DMS153 (cell line): ENCODE measurements at regions not wholly inside any gene's neighbourhood (a gene's known extent, or its start where the extent isn't known, plus 50 kb on each side); places are given as distances from the start of the nearest gene placed in this dataset.

Experiments used
- DNase-seq: peaks from one replicate; lab custom pipeline; 2025; lab: John Stamatoyannopoulos, UW

DNA sequence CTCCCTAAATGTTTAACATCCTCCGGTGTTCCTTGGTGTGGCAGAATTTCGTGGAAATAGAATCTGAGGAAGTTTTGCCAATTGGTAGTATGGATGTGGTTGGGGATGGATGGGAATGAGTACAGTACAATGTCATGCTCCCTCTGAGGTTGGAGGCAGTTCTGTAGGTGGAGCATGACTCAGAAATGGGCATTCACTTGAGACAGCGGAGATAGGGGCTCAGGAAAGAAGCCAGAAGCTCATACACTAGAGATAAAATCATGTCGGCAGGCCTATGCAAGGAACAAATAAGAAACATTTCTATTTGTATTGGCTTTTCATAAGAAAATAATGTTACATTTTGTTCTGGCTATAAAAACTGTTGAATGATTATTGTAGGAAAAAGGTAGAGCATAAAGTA, 196.0 kb downstream of the URB2 start:
- no peak for DNase-seq

DNA sequence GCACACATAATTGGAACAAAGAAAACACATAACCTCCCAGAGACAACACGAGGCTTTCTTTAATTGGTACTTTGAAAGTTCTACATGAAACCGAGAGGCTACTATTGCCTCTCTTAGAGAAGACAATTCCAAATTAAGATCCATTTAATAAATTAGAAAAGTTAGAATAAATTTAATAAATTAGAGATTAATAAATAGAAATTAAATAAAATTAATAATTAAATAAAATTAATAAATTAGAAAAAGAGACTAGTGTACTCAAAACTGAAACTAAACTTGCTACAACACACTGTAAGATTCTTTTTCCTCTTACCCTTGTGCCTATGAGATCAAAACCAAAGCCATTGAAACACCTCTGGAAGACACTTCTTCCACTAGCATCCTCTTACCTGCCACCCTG, 199.0 kb downstream of the URB2 start:
- DNase-seq = no peak

DNA sequence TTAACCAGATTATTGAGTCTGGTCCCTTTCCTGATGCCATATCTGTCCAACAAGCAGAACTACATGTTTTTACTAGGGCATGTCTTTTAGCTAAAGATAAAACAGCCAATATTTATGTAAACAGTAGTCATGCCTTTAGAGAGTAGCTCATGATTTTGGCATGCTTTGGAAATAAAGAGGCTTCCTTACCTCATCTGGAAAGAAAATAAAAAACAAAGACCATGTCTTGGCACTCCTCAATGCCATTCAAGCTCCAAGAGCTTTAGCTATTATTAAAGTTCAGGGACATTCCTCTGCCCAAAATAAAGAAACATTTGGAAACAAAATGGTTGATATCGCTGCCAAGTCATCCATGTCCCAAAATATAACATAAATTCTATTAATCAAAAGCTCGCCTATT, 202.4 kb downstream of the URB2 start:
- no peak for DNase-seq

DNA sequence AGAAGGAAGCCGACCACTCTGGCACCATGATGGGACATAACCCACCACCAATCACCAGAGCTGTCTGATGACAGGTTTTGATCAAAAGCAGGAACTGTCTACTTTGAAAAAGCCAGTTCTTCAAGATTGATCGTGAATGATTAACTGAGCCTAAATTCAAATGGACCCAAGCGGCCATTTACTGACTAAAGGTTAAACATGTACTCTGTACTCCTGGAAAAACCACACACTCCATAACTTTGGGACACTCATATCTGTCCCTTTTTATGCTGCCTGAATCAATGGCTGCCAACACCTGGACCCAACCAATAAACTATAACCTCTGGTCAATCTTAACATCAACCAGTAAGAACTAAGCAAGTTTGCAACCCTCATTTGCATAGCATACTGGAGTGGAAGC, 206.6 kb downstream of the URB2 start:
- no peak for DNase-seq

DNA sequence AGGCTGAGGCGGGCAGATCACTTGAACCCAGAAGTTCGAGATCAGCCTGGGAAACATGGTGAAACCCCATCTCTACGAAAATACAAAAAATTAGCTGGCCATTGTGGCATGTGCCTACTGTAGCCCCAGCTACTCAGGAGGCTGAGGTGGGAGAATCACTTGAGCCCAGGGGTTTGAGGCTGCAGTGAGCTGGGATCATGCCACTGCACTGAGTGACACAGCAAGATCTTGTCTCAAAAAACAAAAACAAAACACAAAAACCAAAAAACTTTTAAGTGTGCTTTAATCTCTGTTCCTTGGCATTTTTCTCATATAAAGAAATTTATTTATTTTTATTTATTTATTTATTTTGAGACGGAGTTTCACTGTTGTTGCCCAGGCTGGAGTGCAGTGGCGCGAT, 208.2 kb downstream of the URB2 start:
- DNase-seq = no peak

DNA sequence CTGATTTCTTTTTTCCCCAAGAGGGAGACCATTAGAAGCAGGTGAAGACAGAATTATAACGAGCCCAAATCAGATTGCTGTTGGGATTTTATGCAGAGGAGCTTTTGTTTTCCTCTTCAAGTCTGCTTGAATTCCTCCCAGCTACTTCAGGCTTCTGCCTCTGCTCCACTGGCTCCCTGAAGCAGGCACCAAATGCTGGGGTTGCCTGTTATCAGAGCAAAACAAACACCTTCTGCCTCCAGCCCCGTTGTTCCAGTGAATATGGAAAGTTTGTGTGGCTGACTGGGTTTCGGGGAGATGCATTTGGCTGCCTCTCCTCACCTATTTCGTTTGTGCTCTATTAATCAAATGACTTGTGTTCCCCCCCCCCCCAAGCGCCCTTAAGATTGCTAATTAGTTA, 209.2 kb downstream of the URB2 start:
- no peak for DNase-seq

DNA sequence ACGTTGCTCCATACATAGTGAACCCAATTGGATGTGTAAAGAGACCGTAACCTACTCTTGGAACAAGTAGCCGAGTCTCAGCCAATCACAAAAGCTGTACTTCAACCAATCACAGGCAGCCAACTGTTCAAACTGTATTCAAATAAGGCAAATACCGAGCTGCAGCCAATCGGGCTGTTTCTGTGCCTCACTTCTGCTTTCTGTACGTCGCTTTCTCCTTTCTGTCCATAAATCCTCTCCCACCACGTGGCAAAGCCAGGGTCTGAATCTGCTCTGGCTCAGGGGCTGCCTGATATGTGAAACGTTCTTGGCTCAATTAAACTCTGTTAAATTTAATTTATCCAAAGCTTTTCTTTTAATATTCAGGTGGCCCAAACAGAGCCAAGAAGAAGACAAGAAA, 210.3 kb downstream of the URB2 start:
- no peak for DNase-seq

DNA sequence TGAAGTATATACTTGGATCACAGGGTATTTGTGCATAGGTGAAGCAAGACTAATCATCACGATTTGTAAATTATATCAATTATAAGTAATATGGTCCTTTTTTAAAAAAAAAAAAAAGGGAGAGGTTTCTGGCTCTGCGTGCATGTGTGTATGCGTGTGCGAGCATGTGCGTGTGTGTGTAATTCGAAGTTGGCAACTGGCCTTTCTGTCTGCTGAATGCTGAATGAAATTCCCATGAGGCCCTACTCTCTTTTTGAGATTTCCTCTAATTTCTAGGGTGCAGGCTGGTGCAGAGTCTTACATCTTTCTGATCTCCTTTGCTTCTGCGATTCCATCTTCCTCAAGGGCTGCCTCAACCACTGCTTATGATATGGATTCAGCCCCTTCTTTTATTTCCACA, 212.2 kb downstream of the URB2 start:
- no peak for DNase-seq

DNA sequence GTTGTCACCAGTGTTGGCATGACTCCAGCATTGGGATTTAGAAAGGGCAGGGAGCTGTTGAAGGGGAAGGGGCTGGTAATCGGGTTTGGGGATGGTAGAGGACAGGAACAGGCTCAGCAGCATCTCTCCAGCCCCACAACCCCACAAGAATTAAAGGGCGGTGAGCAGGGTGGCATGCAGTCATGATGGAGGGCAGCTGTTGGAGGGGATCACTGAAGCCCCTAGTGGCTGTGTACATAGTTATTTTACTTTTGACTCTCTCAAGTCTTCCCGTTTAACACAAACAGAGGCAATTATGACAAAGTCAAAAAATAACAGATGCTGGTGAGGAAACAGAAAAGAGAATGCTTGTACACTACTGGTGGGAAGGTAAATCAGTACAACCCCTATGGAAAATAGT, 213.8 kb downstream of the URB2 start:
- DNase-seq = no peak

DNA sequence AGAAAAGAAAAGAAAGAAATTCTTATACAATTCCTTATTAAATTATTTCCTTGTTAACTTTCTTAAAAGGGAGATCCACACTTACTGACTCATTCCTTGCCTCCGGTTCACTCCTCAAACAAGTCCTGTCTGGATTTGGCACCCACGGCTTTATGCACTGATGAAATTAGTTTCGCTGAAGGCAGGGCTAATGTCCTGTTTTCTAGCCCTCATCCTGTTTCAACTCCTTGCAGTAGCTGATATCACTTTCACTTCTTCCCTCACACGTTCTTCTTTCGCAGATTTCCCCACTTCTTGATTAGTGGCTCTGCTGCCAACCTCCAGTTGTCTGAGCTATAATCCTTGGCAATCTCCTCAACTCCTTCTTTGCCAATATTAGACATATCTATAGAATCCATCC, 215.2 kb downstream of the URB2 start:
- DNase-seq = no peak

DNA sequence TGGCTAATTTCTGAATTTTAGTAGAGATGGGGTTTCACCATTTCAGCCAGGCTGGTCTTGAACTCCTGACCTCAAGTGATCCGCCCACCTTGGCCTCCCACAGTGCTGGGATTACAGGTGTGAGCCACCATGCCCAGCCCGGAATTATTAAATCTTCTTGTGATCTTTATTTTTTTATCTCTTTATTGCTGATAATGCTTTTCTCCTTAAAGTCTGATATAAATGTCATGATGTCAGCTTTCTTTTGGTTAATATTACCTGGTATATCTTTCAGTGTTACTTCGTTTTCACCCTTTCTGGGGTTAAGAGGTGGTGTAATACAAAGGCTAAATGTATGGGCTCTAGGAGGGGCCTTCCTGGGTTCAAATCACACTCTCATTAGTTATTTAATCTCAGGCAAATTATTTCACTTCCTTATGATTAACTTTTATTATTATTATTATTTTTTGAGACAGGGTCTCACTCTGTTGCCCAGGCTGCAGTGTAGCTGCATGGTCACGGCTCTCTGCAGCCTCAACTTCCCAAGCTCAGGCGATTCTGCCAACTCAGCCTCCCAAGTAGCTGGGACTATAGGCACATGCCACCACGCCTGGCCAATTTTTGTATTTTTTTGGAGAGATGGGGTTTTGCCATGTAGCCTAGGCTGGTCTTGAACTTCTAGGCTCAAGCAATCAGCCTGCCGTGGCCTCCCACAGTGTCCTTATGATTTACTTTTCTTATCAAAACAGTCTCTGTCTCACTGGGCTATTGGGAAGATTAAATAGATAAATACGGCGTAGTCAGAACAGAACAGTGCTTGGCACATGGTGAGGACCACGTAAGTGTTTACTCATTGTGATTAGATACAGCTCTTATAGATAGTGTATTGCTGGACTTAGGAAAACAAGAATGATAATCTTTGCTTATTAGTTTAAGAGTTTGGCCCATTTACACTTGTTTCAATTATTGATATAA, 216.5 kb downstream of the URB2 start:
- peak; percentile 67 for DNase-seq

DNA sequence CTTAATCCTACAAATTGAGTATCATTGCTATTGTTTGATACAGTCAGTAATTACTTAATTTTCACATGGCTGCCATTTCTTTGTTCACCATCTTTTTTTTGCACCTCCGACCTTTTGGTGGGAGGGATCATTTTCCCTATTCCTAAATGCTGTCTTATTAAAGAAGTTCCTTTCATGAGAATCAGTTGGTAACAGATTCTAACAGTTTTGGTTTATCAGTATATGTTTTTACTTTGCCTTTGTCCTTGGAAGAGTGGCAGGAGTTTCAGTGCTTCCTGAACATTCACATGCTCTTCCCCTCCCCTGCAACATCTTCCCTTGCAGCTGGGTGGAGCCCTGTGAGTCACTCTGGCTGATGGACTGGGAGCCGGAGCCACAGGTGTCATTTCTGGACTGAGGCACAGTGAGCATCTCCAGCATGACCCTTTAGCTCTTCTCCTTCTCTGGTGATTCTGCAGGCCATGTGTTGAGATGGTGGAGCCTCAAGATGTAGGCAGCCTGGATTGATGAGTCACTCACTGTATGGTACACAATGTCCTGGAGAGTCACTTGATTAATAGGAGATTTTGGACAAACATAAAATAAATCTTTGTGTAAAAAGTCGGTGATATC, 217.7 kb downstream of the URB2 start:
- peak; percentile 81 for DNase-seq

DNA sequence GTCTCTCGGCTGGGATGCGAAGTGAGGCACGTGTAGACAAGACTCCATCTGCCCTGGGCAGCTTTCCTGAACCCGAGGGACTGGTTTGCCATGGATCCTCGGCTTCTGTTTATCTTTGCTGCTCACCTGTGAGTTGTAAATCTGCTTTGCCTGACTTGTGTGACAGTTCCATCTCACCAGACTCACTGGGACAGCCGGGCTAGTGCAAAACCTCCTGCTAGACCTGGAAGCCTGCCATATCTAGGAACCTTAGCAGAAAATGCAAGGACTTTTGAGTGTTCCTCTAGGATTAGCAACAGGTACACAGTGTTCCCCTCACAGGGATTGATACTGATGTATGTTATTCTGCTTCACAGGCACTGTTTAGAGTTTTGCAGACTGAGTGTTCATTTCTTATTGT, 218.6 kb downstream of the URB2 start:
- peak; percentile 86 for DNase-seq

DNA sequence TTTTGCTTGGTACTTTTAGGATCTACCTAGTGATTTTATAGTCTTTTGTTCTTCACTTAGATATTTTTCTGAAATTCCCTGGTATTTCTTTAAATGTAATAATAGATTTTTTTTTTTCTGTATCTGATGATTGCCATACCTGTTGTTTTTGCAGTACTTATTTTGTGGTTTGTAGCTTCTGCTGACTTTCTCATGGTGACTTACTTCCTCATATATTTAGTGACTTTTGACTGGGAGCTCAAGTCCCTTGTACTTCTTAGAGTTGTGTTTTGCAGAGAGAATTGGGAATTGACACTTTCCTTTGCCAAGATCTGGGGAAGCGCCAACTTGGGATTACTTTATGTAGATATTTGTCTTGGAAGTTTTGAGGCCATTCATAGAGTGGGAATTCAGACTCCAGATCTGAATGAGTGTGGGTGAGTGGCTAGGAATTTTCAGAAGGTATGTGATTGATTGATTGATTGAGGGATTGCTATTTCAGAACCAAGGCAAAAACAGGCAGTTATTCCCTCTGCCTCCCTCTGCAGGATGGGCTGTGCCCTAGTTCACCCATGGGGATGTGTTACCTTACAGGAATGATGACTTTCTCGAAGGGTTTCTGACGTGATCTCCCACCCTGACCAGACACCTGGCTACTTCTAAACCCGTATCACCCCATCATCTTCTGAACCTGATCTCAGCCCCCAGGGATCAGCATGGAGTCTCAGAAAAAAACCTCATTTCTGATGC, 219.5 kb downstream of the URB2 start:
- no peak for DNase-seq

DNA sequence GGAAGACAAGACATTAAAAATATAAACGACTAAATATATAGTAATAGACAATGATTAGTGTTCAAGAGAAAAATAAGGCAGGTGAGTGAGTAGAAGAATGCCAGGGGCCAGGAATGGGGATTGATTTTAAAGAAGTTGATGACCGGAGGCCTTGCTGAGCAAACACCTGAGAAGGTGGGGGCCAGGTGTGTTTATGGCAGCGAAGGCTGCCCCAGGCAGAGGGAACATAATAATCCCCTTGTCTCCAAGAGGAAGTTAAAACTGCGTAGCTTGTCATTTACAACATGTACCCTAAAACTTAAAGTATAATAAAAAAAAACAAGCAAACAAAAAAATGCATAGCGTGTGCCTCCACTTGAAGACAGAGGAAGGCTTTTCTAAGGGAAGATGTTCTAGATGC, 220.3 kb downstream of the URB2 start:
- no peak for DNase-seq

DNA sequence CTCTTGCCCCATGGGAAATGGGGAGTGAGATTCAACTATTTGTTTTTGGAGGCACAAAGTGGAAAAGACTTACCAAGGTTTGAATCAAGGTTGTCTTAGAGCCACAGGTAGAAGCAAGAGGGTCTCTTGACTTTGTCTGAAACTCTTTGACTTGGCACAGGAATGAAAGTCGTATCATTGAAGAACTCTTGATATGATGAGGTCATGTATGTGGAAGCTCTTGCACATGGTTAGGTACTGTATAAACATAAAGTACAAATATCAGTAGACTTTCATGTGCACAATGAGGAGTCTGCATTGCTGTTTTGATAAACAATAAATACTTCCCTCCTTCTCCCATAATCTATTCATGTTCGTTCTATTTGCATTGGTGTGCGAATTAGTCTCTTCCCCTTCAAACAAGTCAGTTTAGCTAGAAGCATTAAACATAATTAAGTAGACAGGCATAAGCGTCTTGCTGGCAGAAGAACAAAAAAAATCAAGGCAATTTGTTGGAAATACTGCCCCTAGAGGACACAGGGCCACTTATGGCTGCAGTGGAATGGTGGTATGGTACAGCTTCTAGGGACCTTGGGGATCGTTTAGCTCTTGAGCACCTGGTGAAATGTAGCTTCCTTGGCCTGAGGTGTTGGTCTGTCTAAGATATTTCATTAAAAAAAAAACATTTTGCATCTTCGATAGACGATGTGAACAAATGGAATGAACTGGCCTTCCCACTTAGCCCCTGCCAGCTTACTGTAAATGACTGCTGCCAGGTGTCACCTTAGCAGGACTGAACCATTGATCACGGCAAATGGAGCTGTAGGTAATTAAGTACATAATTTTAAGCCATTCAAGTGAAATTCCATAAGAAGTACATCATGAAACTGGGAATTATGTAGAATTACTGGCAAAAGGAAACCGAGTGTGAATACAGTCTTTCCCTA, 218.0 kb upstream of the GALNT2 start:
- DNase-seq = peak; percentile 34

DNA sequence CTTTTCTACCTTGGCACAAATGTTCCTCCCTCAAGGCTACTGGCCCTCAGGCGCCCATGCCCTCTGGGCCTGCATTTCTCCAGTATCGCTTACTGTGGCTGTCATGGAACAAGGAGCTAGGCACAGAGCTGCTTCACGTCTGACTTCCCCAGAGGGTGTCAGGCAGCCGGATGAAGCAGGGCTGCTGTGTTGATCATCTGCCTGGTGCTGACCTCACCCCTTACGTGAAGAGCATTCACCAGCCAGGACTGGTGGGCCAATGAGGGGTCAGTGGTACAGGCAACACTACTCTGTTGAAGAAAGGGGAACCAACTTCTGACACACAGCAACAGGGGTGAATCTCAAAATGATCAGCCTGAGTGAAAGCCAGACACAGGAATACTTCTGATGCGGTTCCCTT, 215.5 kb upstream of the GALNT2 start:
- no peak for DNase-seq

DNA sequence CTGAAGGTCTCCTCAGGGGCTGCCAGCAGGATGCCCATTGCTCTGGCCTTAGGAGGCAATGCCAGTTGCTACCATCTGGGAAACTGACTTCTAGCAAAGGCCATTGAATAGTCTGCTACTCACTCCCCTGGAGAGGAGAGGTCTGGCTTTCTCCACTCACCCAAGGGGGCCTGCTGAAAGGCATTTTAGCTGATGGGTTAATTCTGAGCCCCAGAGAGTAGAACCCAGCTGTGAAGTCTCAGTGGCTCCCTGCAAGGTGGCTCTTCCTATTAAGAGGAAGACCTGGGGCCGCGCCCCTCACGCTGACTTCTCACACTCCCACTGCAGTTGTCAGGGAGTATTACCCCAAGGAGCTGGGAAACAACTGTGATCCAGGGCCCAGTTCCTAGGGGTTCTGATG, 213.3 kb upstream of the GALNT2 start:
- no peak for DNase-seq

DNA sequence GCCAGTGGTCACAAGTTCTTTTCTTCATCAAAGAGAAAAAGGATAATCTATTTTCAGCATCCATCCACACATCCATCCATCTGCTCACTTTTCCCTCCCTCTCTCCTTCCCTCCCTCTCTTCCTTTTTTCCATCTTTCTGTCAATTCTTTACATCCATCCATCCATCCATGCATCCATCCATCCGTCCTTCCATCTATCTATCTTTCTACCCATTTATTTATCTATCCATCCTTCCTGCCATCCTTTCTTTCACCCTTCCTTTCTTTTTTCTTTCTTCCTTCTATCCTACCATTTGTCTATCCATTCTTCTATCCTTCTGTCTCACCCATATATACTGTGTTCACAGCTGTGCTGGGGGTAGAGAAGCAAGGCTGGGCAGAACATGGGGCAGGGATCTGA, 212.4 kb upstream of the GALNT2 start:
- DNase-seq = no peak

DNA sequence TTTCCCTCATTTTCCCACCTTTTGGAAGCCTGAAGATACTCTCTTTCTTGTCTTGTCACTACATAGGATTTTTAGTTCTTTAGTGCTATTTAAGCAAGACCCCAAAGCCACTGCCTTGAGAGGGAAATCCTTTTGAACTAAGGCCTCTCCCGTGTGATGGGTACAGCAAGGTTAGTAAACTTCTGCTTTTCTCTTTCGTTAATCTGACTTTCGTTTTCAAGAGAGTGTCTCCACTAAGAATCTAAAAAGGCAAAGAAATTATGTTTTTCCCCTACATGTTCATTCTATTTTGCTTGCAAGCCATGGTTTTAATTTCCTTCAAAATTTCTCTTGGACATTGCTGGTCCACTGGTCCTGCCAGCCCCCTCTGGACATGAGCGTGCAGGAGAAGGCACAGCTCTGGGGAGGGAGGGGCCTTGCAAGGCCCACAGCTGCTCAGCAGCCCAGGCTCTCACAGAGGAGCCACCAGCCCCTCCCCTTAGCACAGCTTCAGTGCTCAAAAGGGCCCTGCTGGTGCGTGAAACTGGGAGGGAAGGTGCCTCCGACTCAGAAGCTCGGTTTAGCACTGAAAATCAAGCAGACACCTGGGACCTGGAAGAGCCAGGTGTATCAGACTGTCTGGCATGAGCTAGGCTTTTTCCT, 210.9 kb upstream of the GALNT2 start:
- no peak for DNase-seq

DNA sequence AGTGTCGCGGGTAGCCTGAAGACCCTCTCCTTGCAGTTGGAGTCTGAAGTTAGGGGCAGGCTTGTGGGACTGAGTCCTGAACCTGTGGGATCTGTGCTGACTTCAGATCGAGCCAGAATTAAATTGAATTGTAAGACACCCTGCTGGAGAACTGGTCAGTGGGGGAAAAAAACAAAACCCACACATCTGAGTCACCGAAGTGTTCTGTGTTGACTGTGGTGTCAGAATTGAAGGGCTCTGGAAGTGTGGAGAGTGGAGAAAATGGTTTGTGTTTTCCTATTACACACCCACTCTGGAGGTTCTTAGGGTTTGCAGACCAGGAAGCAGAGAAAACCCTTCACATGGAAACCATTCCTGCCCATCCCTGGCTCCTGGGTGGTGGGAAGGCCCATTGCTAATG, 209.5 kb upstream of the GALNT2 start:
- DNase-seq = no peak
